ENCODE measurements at regions not wholly inside any gene's neighbourhood (a gene's known extent, or its start where the extent isn't known, plus 50 kb on each side); places are given as distances from the start of the nearest gene placed in this dataset.
A peak's percentile ranks its signal among the peaks of the same experiment; 100 is the strongest.

GRCh38 chr20:40763646-40764295 is 74.7 kb upstream of the MAFB start:
- Mint-ChIP-seq H3K9me3 (peaks cover 0 to 3% (median 0%) of the 10 kb centered on the region in 3 donors), H3K4me3 (no peak overlapping the region), H3K27ac (no peak overlapping the region), H3K36me3 (peaks cover 3% of the 10 kb centered on the region), H3K4me1 (peaks cover 0 to 3% (median 0%) of the 10 kb centered on the region in 3 donors), H3K27me3 (peaks cover 4% of the 10 kb centered on the region)

- H3K4me3 Mint-ChIP-seq: no peak overlapping the region
- H3K9me3 Mint-ChIP-seq: peaks cover 0 to under 1% (median 0%) of the 10 kb centered on the region in 3 donors
- peaks cover 0 to 3% (median 0%) of the 10 kb centered on the region in 3 donors for H3K4me1 Mint-ChIP-seq
- H3K27me3 Mint-ChIP-seq: peaks cover 7% of the 10 kb centered on the region
- no peak overlapping the region for H3K27ac Mint-ChIP-seq
- peaks cover 6% of the 10 kb centered on the region for H3K36me3 Mint-ChIP-seq
Observed at GRCh38 chr20:40765814-40766480, 76.9 kb upstream of the MAFB start.

- Mint-ChIP-seq H3K36me3 (peaks cover 6% of the 10 kb centered on the region), H3K27me3 (peaks cover 11% of the 10 kb centered on the region), H3K4me3 (no peak overlapping the region), H3K9me3 (no peaks in the 10 kb centered on the region), H3K27ac (no peak overlapping the region), H3K4me1 (peaks cover 0 to under 1% (median 0%) of the 10 kb centered on the region in 3 donors)
Observed at GRCh38 chr20:40766790-40767614, 78.0 kb upstream of the MAFB start.

GRCh38 chr20:40767615-40767924 is 78.5 kb upstream of the MAFB start:
- H3K27ac Mint-ChIP-seq: no peak overlapping the region
- H3K36me3 Mint-ChIP-seq: peaks cover 6% of the 10 kb centered on the region
- no peak overlapping the region for H3K4me3 Mint-ChIP-seq
- H3K4me1 Mint-ChIP-seq: no peaks in the 10 kb centered on the region
- H3K27me3 Mint-ChIP-seq: peaks cover 15% of the 10 kb centered on the region
- H3K9me3 Mint-ChIP-seq: no peaks in the 10 kb centered on the region

- no peak overlapping the region for H3K27ac Mint-ChIP-seq
- peaks cover 6% of the 10 kb centered on the region for H3K36me3 Mint-ChIP-seq
- peaks cover 15% of the 10 kb centered on the region for H3K27me3 Mint-ChIP-seq
- no peaks in the 10 kb centered on the region for H3K4me1 Mint-ChIP-seq
- no peak overlapping the region for H3K4me3 Mint-ChIP-seq
- H3K9me3 Mint-ChIP-seq: no peaks in the 10 kb centered on the region
Observed at GRCh38 chr20:40768105-40768504, 79.1 kb upstream of the MAFB start.

GRCh38 chr20:40769677-40770285 is 80.7 kb upstream of the MAFB start:
- peaks cover 0 to 5% (median 3%) of the 10 kb centered on the region in 3 donors for H3K4me1 Mint-ChIP-seq
- H3K36me3 Mint-ChIP-seq: peaks cover 6% of the 10 kb centered on the region
- no peak overlapping the region for H3K4me3 Mint-ChIP-seq
- peaks cover 14% of the 10 kb centered on the region for H3K27me3 Mint-ChIP-seq
- no peaks in the 10 kb centered on the region for H3K9me3 Mint-ChIP-seq
- no peak overlapping the region for H3K27ac Mint-ChIP-seq

GRCh38 chr20:40770564-40771307 is 81.7 kb upstream of the MAFB start:
- Mint-ChIP-seq H3K9me3 (no peaks in the 10 kb centered on the region), H3K27me3 (peaks cover 14% of the 10 kb centered on the region), H3K4me3 (no peak overlapping the region), H3K36me3 (peaks cover 6% of the 10 kb centered on the region), H3K4me1 (peaks cover 0 to 5% (median 3%) of the 10 kb centered on the region in 3 donors), H3K27ac (no peak overlapping the region)

- Mint-ChIP-seq H3K4me1 (peaks cover 0 to 5% (median 3%) of the 10 kb centered on the region in 3 donors), H3K4me3 (no peak overlapping the region), H3K9me3 (no peaks in the 10 kb centered on the region), H3K36me3 (peaks cover 6% of the 10 kb centered on the region), H3K27me3 (peaks cover 14% of the 10 kb centered on the region), H3K27ac (no peak overlapping the region)
Observed at GRCh38 chr20:40771308-40771610, 82.2 kb upstream of the MAFB start.

- H3K4me3 Mint-ChIP-seq: no peak overlapping the region
- H3K36me3 Mint-ChIP-seq: peaks cover 6% of the 10 kb centered on the region
- H3K9me3 Mint-ChIP-seq: no peaks in the 10 kb centered on the region
- H3K27me3 Mint-ChIP-seq: peaks cover 14% of the 10 kb centered on the region
- H3K4me1 Mint-ChIP-seq: peaks cover 0 to 5% (median 3%) of the 10 kb centered on the region in 3 donors
- H3K27ac Mint-ChIP-seq: no peak overlapping the region
Observed at GRCh38 chr20:40771848-40772511, 82.9 kb upstream of the MAFB start.

GRCh38 chr20:40773376-40773775 is 84.3 kb upstream of the MAFB start:
- H3K4me1 Mint-ChIP-seq: peaks cover 5 to 6% (median 5%) of the 10 kb centered on the region in 3 donors
- H3K4me3 Mint-ChIP-seq: no peak overlapping the region
- H3K9me3 Mint-ChIP-seq: no peaks in the 10 kb centered on the region
- no peak overlapping the region for H3K27ac Mint-ChIP-seq
- H3K36me3 Mint-ChIP-seq: peaks cover 3% of the 10 kb centered on the region
- H3K27me3 Mint-ChIP-seq: peaks cover 11% of the 10 kb centered on the region

- H3K36me3 Mint-ChIP-seq: no peaks in the 10 kb centered on the region
- no peaks in the 10 kb centered on the region for H3K9me3 Mint-ChIP-seq
- peaks cover 11% of the 10 kb centered on the region for H3K27me3 Mint-ChIP-seq
- peaks cover 5 to 14% (median 12%) of the 10 kb centered on the region in 3 donors for H3K4me1 Mint-ChIP-seq
- H3K4me3 Mint-ChIP-seq: no peak overlapping the region
- peak overlapping the region in 1 of 3 donors; percentile 35 for H3K27ac Mint-ChIP-seq
Observed at GRCh38 chr20:40774252-40774651, 85.2 kb upstream of the MAFB start.

GRCh38 chr20:40775561-40776146 is 86.6 kb upstream of the MAFB start:
- H3K27ac Mint-ChIP-seq: no peak overlapping the region

GRCh38 chr20:40776466-40777457 is 87.7 kb upstream of the MAFB start:
- Mint-ChIP-seq H3K9me3 (no peaks in the 10 kb centered on the region), H3K27me3 (peaks cover 5% of the 10 kb centered on the region), H3K36me3 (no peaks in the 10 kb centered on the region), H3K27ac (no peak overlapping the region), H3K4me3 (no peak overlapping the region), H3K4me1 (peaks cover 5 to 15% (median 12%) of the 10 kb centered on the region in 3 donors)

More at GRCh38 chr20:40775561-40776146, 86.6 kb upstream of the MAFB start:
- Mint-ChIP-seq H3K36me3 (no peaks in the 10 kb centered on the region), H3K4me3 (no peak overlapping the region), H3K4me1 (peaks cover 5 to 15% (median 12%) of the 10 kb centered on the region in 3 donors), H3K9me3 (no peaks in the 10 kb centered on the region), H3K27me3 (peaks cover 11% of the 10 kb centered on the region)
